Kidney (tissue), 13 donors: ENCODE measurements at regions not wholly inside any gene's neighbourhood (a gene's known extent, or its start where the extent isn't known, plus 50 kb on each side); places are given as distances from the start of the nearest gene placed in this dataset.

Source experiments
- DNase-seq, 5 donors: peaks; one replicate each; pipeline ENCODE4 v3.0.0-alpha.2; 2013 to 2020
- FAIRE-seq: peaks from 2 replicates; lab custom pipeline; 2012; peaks lifted over from hg19 to GRCh38; lab: Jason Lieb, UNC
- H3K27ac ChIP-seq, 2 donors: one replicate each; pipeline ENCODE4 v1.7.0; 2013; ENCODE audit warnings: low read depth in 2 of 2, low read length in 2 of 2, inconsistent platforms in 1 of 2
- H3K27me3 ChIP-seq: one replicate; pipeline ENCODE4 v1.7.1; 2013; ENCODE audit warnings: low read length, inconsistent platforms; ENCODE audit not compliant: control insufficient read depth, insufficient read depth
- H3K36me3 ChIP-seq, 3 donors: one replicate each; pipeline versions ENCODE4 v1.7.0 to v1.7.1; 2013; ENCODE audit warnings: low read length in 3 of 3, control low read depth in 1 of 3, inconsistent platforms in 1 of 3; ENCODE audit not compliant: insufficient read depth in 3 of 3, control insufficient read depth in 2 of 3
- H3K4me1 ChIP-seq, 3 donors: one replicate each; pipeline versions ENCODE4 v1.7.0 to v1.7.1; 2013; ENCODE audit warnings: low read length in 3 of 3, inconsistent platforms in 1 of 3, low read depth in 1 of 3; ENCODE audit not compliant: control insufficient read depth in 2 of 3, insufficient read depth in 2 of 3
- H3K4me3 ChIP-seq, 3 donors: one replicate each; pipeline versions ENCODE4 v1.7.0 to v1.8.1; 2013; ENCODE audit warnings: low read length in 3 of 3, control low read depth in 1 of 3, inconsistent platforms in 1 of 3
- H3K9ac ChIP-seq, 3 donors: one replicate each; pipeline versions ENCODE4 v1.7.0 to v1.7.1; 2013; ENCODE audit warnings: low read length in 3 of 3, control low read depth in 1 of 3, inconsistent platforms in 1 of 3
- H3K9me3 ChIP-seq, 3 donors: one replicate each; pipeline versions ENCODE4 v1.7.0 to v1.7.1; 2013; ENCODE audit warnings: low read length in 3 of 3, control low read depth in 1 of 3, inconsistent platforms in 1 of 3; ENCODE audit not compliant: control insufficient read depth in 2 of 3, insufficient read depth in 1 of 3
- CTCF ChIP-seq: IDR thresholded peaks from 3 replicates; pipeline ENCODE4 v1.5.1; 2012; ENCODE audit warnings: mild to moderate bottlenecking, moderate library complexity, borderline replicate concordance; ENCODE audit not compliant: insufficient read depth; ENCODE audit errors: extremely low read depth
- intact Hi-C: fragments of 100-400 bp; cut with DNase I; formaldehyde crosslinking; loops from one replicate; pipeline ENCODE4 v1.11.1; 2022
- donor health status: control.
- donor health status: control.
- donor health status: control.
- donor health status: control.
- donor health status: control.
- donor health status: DM: yes; HTN: yes; CAD: no.
- donor health status: Normal renal cell carcinoma (clear cell type).

DNA sequence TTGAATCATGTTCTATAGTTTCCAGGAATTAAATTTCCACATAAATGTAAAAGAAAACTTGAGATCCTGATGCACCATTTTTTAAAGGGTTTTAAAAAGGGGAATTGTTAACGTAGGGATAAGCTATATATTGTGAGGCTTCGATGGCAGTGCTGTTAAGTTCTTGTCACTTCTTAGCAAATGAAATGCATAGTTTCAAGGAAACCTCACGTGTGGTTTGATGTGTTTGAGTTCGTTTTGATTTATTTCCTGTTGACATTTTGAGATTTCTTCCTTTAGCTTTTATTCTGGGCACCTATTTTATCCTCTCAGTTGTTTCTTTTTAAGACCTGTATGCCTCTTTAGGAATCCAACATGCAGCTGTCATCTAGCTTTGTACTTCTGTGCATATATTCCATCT lies 301.0 kb downstream of the DOCK8 start:
- no peaks in the 10 kb centered on the region for H3K9me3 ChIP-seq
- H3K9ac ChIP-seq = no peak overlapping the region
- intact Hi-C loops = no loop called here
- H3K4me3 ChIP-seq = no peak overlapping the region
- FAIRE-seq (no peak), DNase-seq (no peak)
- peaks cover 0 to 8% (median 2%) of the 10 kb centered on the region in 3 donors for H3K4me1 ChIP-seq
- H3K27ac ChIP-seq = no peak overlapping the region
- TF ChIP-seq CTCF = no peak
- no peaks in the 10 kb centered on the region for H3K27me3 ChIP-seq
- H3K36me3 ChIP-seq = no peaks in the 10 kb centered on the region

GRCh38 chr9:517993-518392 lies 303.3 kb downstream of the DOCK8 start:
- H3K9me3 ChIP-seq = no peaks in the 10 kb centered on the region
- H3K4me1 ChIP-seq = peaks cover 0 to 8% (median 5%) of the 10 kb centered on the region in 3 donors
- intact Hi-C loops = no loop called here
- no peaks in the 10 kb centered on the region for H3K27me3 ChIP-seq
- H3K4me3 ChIP-seq = no peak overlapping the region
- DNase-seq (no peak), FAIRE-seq (no peak)
- H3K36me3 ChIP-seq = no peaks in the 10 kb centered on the region
- H3K27ac ChIP-seq = no peak overlapping the region
- no peak for TF ChIP-seq CTCF
- H3K9ac ChIP-seq = no peak overlapping the region

DNA sequence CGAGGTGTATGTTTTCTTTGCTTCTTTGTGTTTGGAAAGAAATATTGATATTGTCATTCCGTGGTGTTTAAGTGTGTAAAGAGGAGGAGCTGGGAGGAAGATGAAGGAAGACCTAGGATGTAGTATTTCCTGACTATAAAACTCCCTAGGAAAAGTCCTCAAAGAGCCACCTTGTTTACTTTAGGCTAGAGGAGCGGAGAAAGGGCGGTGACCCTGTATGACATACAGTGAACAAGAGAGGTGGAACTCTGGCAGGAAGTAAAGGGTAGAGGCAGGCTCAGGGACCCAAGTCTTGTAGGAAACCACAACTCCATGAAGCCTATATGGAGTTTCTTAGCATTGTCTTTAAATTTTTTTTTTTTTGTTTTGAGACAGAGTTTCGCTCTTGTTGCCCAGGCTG lies 303.9 kb downstream of the DOCK8 start:
- no peak for TF ChIP-seq CTCF
- no peaks in the 10 kb centered on the region for H3K9me3 ChIP-seq
- H3K4me1 ChIP-seq = peaks cover 0 to 8% (median 7%) of the 10 kb centered on the region in 3 donors
- FAIRE-seq (no peak), DNase-seq (no peak)
- no peak overlapping the region for H3K27ac ChIP-seq
- no peak overlapping the region for H3K4me3 ChIP-seq
- intact Hi-C loops = no loop called here
- no peak overlapping the region for H3K9ac ChIP-seq
- no peaks in the 10 kb centered on the region for H3K36me3 ChIP-seq
- H3K27me3 ChIP-seq = no peaks in the 10 kb centered on the region

- H3K9ac ChIP-seq = no peak overlapping the region
- FAIRE-seq (no peak), DNase-seq (no peak)
- no peak overlapping the region for H3K4me3 ChIP-seq
- H3K9me3 ChIP-seq = no peaks in the 10 kb centered on the region
- intact Hi-C loops = no loop called here
- no peak overlapping the region for H3K27ac ChIP-seq
- TF ChIP-seq CTCF = no peak
- H3K4me1 ChIP-seq = peaks cover 0 to 8% (median 7%) of the 10 kb centered on the region in 3 donors
- no peaks in the 10 kb centered on the region for H3K27me3 ChIP-seq
- H3K36me3 ChIP-seq = no peaks in the 10 kb centered on the region
Observed at GRCh38 chr9:519579-519978, 304.9 kb downstream of the DOCK8 start.
